H1 (cell line): ENCODE measurements at regions not wholly inside any gene's neighbourhood (a gene's known extent, or its start where the extent isn't known, plus 50 kb on each side); places are given as distances from the start of the nearest gene placed in this dataset.

Source experiments
- CTCF ChIA-PET: fragments of 300-600 bp; sonication (Branson Sonifier 250); formaldehyde crosslinking; loops from one replicate; lab custom pipeline; 2021; ENCODE audit not compliant: partially characterized antibody; lab: Charles Lee
- POLR2A ChIA-PET: fragments of 300-600 bp; sonication (Branson Sonifier 250); formaldehyde crosslinking; loops from one replicate; lab custom pipeline; 2021; ENCODE audit warnings: inconsistent platforms; ENCODE audit not compliant: partially characterized antibody; lab: Charles Lee
- DNase-seq, 2 experiments: peaks; one replicate each; pipeline versions ENCODE4 v3.0.0 to v3.0.0-alpha.2; 2010 to 2022; ENCODE audit warnings: low spot score in 2 of 2, low read depth in 1 of 2, mixed read lengths in 1 of 2
- FAIRE-seq: peaks from 2 replicates; lab custom pipeline; 2011; peaks lifted over from hg19 to GRCh38; lab: Jason Lieb, UNC
- H2AFZ ChIP-seq: 2 replicates; pipeline ENCODE4 v1.8.1; 2012; ENCODE audit warnings: low read length, inconsistent platforms
- H2AK5ac ChIP-seq: 2 replicates; pipeline ENCODE4 v1.6.1; 2013; ENCODE audit warnings: low read depth, low read length
- H2BK120ac ChIP-seq: replicated peaks from 2 replicates; pipeline ENCODE3; 2013; ENCODE audit warnings: low read depth, low read length, inconsistent platforms
- H2BK12ac ChIP-seq: 2 replicates; pipeline ENCODE4 v1.6.1; 2013; ENCODE audit warnings: low read depth, low read length
- H2BK15ac ChIP-seq: 2 replicates; pipeline ENCODE4 v1.6.1; 2013; ENCODE audit warnings: low read length
- H2BK20ac ChIP-seq: 2 replicates; pipeline ENCODE4 v1.6.1; 2013; ENCODE audit warnings: low read length
- H2BK5ac ChIP-seq: 2 replicates; pipeline ENCODE4 v1.6.1; 2013; ENCODE audit warnings: low read depth, low read length
- H3K14ac ChIP-seq: 2 replicates; pipeline ENCODE4 v1.6.1; 2013; ENCODE audit warnings: inconsistent platforms; ENCODE audit not compliant: insufficient read length
- H3K18ac ChIP-seq: 2 replicates; pipeline ENCODE4 v1.6.1; 2013; ENCODE audit warnings: low read length; ENCODE audit errors: extremely low read depth
- H3K23ac ChIP-seq: 2 replicates; pipeline ENCODE4 v1.6.1; 2013; ENCODE audit warnings: inconsistent platforms; ENCODE audit not compliant: insufficient read length
- H3K23me2 ChIP-seq: 2 replicates; pipeline ENCODE4 v1.6.1; 2013; ENCODE audit warnings: low read depth, low read length
- H3K27ac ChIP-seq: 2 replicates; pipeline ENCODE4 v1.6.1; 2011; ENCODE audit warnings: low read depth, low read length, inconsistent platforms
- H3K27me3 ChIP-seq, 4 experiments: replicated peaks in 1 of 4; 1 replicate in 1 of 4; 2 replicates in 3 of 4; pipeline versions ENCODE4 v1.6.1 to v1.8.1; 2011 to 2013; ENCODE audit warnings: low read length in 3 of 4, mild to moderate bottlenecking in 3 of 4, inconsistent platforms in 2 of 4, mixed read lengths in 2 of 4, moderate library complexity in 1 of 4; ENCODE audit not compliant: control insufficient read depth in 3 of 4, insufficient read depth in 3 of 4; ENCODE audit errors: extremely low read depth in 1 of 4
- H3K36me3 ChIP-seq, 4 experiments: 2 replicates each; pipeline versions ENCODE4 v1.6.1 to v1.8.1; 2011 to 2013; ENCODE audit warnings: mild to moderate bottlenecking in 4 of 4, low read length in 3 of 4, moderate library complexity in 2 of 4, control low read depth in 1 of 4, inconsistent platforms in 1 of 4; ENCODE audit not compliant: insufficient read depth in 4 of 4, control insufficient read depth in 2 of 4
- H3K4ac ChIP-seq: replicated peaks from 2 replicates; pipeline ENCODE3; 2013; ENCODE audit warnings: low read length, low read depth, mixed read lengths, inconsistent platforms; ENCODE audit not compliant: insufficient read length
- H3K4me1 ChIP-seq, 4 experiments: replicated peaks in 1 of 4; 1 replicate in 1 of 4; 2 replicates in 3 of 4; pipeline versions ENCODE4 v1.6.1 to v1.8.1; 2011 to 2013; ENCODE audit warnings: low read length in 3 of 4, inconsistent platforms in 2 of 4, mixed read lengths in 1 of 4; ENCODE audit not compliant: insufficient read depth in 4 of 4, control insufficient read depth in 3 of 4
- H3K4me2 ChIP-seq, 2 experiments: 2 replicates each; pipeline versions ENCODE4 v1.6.1 to v1.8.1; 2011 to 2013; ENCODE audit warnings: low read depth in 2 of 2, low read length in 2 of 2, control low read depth in 1 of 2, inconsistent platforms in 1 of 2, mild to moderate bottlenecking in 1 of 2; ENCODE audit not compliant: insufficient read depth in 1 of 2
- H3K4me3 ChIP-seq, 4 experiments: fragments of 200-600, 300-600 bp in 1 of 4; sonication (generic), shearing (Covaris generic), sonication (Bioruptor Twin) in 1 of 4; 2 replicates each; pipeline versions ENCODE4 v1.5.1 to v1.8.1; 2011 to 2016; ENCODE audit warnings: low read length in 4 of 4, low read depth in 3 of 4, control low read depth in 2 of 4, inconsistent platforms in 2 of 4, mild to moderate bottlenecking in 2 of 4, mixed read lengths in 1 of 4, moderate library complexity in 1 of 4; ENCODE audit not compliant: insufficient read depth in 2 of 4; ENCODE audit errors: extremely low read depth in 1 of 4
- H3K56ac ChIP-seq: replicated peaks from 2 replicates; pipeline ENCODE3; 2013; ENCODE audit warnings: low read depth, mild to moderate bottlenecking, mixed read lengths, low read length, inconsistent platforms; ENCODE audit not compliant: insufficient read length
- H3K79me1 ChIP-seq: 2 replicates; pipeline ENCODE4 v1.6.1; 2013; ENCODE audit warnings: low read depth, low read length, control low read depth
- H3K79me2 ChIP-seq, 2 experiments: 2 replicates each; pipeline versions ENCODE4 v1.6.1 to v1.8.1; 2012 to 2013; ENCODE audit warnings: low read length in 2 of 2, mild to moderate bottlenecking in 2 of 2, inconsistent platforms in 1 of 2; ENCODE audit not compliant: insufficient read depth in 2 of 2, control insufficient read depth in 1 of 2
- H3K9ac ChIP-seq, 4 experiments: replicated peaks in 1 of 4; 1 replicate in 1 of 4; 2 replicates in 3 of 4; pipeline versions ENCODE4 v1.6.1 to v1.8.1; 2011 to 2013; ENCODE audit warnings: low read depth in 3 of 4, low read length in 3 of 4, control low read depth in 2 of 4, mild to moderate bottlenecking in 2 of 4, moderate library complexity in 2 of 4, inconsistent platforms in 1 of 4; ENCODE audit errors: extremely low read depth in 1 of 4
- H3K9me3 ChIP-seq, 2 experiments: 2 replicates each; pipeline versions ENCODE4 v1.6.1 to v1.8.1; 2012 to 2013; ENCODE audit warnings: mild to moderate bottlenecking in 2 of 2, moderate library complexity in 2 of 2, control low read depth in 1 of 2, inconsistent platforms in 1 of 2, low read depth in 1 of 2, low read length in 1 of 2, mixed read lengths in 1 of 2; ENCODE audit not compliant: insufficient read depth in 2 of 2
- H4K20me1 ChIP-seq, 2 experiments: replicated peaks in 1 of 2; 2 replicates each; pipeline versions ENCODE3 to v1.8.1; 2011 to 2013; ENCODE audit warnings: inconsistent platforms in 2 of 2, low read length in 2 of 2, mild to moderate bottlenecking in 1 of 2; ENCODE audit not compliant: insufficient read depth in 2 of 2, control insufficient read depth in 1 of 2
- H4K5ac ChIP-seq: 2 replicates; pipeline ENCODE4 v1.6.1; 2013; ENCODE audit warnings: low read length, low read depth, mixed read lengths, inconsistent platforms; ENCODE audit not compliant: insufficient read length
- H4K8ac ChIP-seq: 2 replicates; pipeline ENCODE4 v1.8.0; 2013; ENCODE audit warnings: mild to moderate bottlenecking, moderate library complexity, low read length, inconsistent platforms; ENCODE audit not compliant: insufficient read depth; ENCODE audit errors: extremely low read depth
- H4K91ac ChIP-seq: replicated peaks from 2 replicates; pipeline ENCODE3; 2013; ENCODE audit warnings: low read length, mixed read lengths, inconsistent platforms; ENCODE audit not compliant: insufficient read length
- BACH1 ChIP-seq: IDR thresholded peaks from 2 replicates; pipeline ENCODE4 v1.6.1; 2012; ENCODE audit warnings: low read length, improper control_type of control experiment
- CHD1 ChIP-seq: IDR thresholded peaks from 2 replicates; pipeline ENCODE4 v1.6.1; 2012; ENCODE audit warnings: low read depth, low read length, improper control_type of control experiment
- CTBP2 ChIP-seq: IDR thresholded peaks from 2 replicates; pipeline ENCODE4 v1.7.0; 2011; ENCODE audit warnings: borderline replicate concordance, mild to moderate bottlenecking, moderate library complexity, mixed read lengths, low read length; ENCODE audit not compliant: insufficient read depth, insufficient read length
- JUN ChIP-seq: IDR thresholded peaks from 2 replicates; pipeline ENCODE4 v1.6.1; 2011; ENCODE audit warnings: low read depth, mild to moderate bottlenecking, improper control_type of control experiment, low read length
- JUND ChIP-seq: IDR thresholded peaks from 2 replicates; pipeline ENCODE4 v1.6.1; 2011; ENCODE audit warnings: mild to moderate bottlenecking, improper control_type of control experiment, low read length
- KDM1A ChIP-seq: fragments of 200-600, 300-600 bp; sonication (generic); IDR thresholded peaks from 2 replicates; pipeline ENCODE4 v1.7.1; 2016; ENCODE audit warnings: mild to moderate bottlenecking, low read length, borderline replicate concordance
- KDM4A ChIP-seq: IDR thresholded peaks from one replicate; pipeline ENCODE4 v1.7.1; 2012; ENCODE audit warnings: low read depth, mild to moderate bottlenecking, moderate library complexity, low read length, inconsistent platforms; ENCODE audit not compliant: severe bottlenecking
- MAFK ChIP-seq: IDR thresholded peaks from 2 replicates; pipeline ENCODE4 v1.6.1; 2012; ENCODE audit warnings: low read depth, mild to moderate bottlenecking, improper control_type of control experiment, low read length
- PHF8 ChIP-seq: fragments of 200-600 bp; sonication (generic); conservative IDR thresholded peaks from 2 replicates; pipeline ENCODE4 v1.7.1; 2012; ENCODE audit warnings: low read depth, mild to moderate bottlenecking, inconsistent platforms, low read length, moderate library complexity
- POU5F1 ChIP-seq: IDR thresholded peaks from 2 replicates; pipeline ENCODE4 v1.6.1; 2011; ENCODE audit warnings: low read depth, mild to moderate bottlenecking, low read length, moderate library complexity
- RBBP5 ChIP-seq: IDR thresholded peaks from 2 replicates; pipeline ENCODE4 v1.7.1; 2012; ENCODE audit warnings: low read depth, mild to moderate bottlenecking, inconsistent platforms, low read length, moderate library complexity, borderline replicate concordance
- SAP30 ChIP-seq: fragments of 300-600 bp; sonication (generic); IDR thresholded peaks from 2 replicates; pipeline ENCODE4 v1.7.1; 2012; ENCODE audit warnings: low read length, moderate library complexity, mild to moderate bottlenecking, inconsistent platforms; ENCODE audit not compliant: insufficient read depth, insufficient replicate concordance
- SP2 ChIP-seq: IDR thresholded peaks from 2 replicates; pipeline ENCODE4 v1.6.1; 2012; ENCODE audit warnings: mild to moderate bottlenecking, low read length, inconsistent platforms
- TAF1 ChIP-seq: IDR thresholded peaks from 2 replicates; pipeline ENCODE4 v1.6.1; 2011; ENCODE audit warnings: mild to moderate bottlenecking, low read depth, low read length
- TAF7 ChIP-seq: optimal IDR thresholded peaks from 2 replicates; pipeline ENCODE3; 2011; ENCODE audit warnings: low read depth, mild to moderate bottlenecking, inconsistent platforms, low read length, moderate library complexity, borderline replicate concordance
- TBP ChIP-seq: IDR thresholded peaks from 2 replicates; pipeline ENCODE4 v1.6.1; 2011; ENCODE audit warnings: low read depth, low read length, improper control_type of control experiment
- WGBS, 2 experiments: shearing (Covaris generic) in 1 of 2; methylation state at CpG; one replicate each; pipeline versions ENCODE4 v1.1.6 to v1.1.7; 2013 to 2015; ENCODE audit warnings: low lambda C conversion rate in 2 of 2, mixed read lengths in 2 of 2, inconsistent platforms in 1 of 2, low coverage in 1 of 2, missing lambda C conversion rate in 1 of 2; ENCODE audit not compliant: insufficient replicate concordance in 2 of 2, insufficient coverage in 1 of 2, insufficient read length in 1 of 2; ENCODE audit errors: extremely low coverage in 1 of 2, missing lambda C conversion rate in 1 of 2; 5-methylcytosine and 5-hydroxymethylcytosine counted together

DNA sequence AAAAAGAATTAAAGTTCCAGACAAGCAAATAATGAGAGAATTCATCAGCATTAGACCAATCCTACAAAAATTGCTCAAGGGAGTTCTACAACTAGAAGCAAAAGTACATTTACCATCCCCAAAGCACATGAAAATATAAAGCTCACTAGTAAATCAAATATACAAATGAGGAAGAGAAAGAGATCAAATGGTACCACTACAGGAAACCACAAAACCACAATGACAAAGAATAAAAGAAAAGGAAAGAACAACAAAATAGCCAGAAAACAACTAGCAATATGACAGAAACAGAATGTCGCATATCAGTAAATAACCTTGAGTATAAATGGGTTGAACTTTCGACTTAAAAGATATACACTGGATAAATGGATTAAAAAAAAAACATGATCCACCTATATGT lies 739.0 kb downstream of the DTWD2 start:
- Histone ChIP-seq H4K8ac (no peak overlapping the region), H3K4me3 (no peak overlapping the region), H3K4me1 (no peaks in the 10 kb centered on the region), H3K56ac (no peak overlapping the region), H3K18ac (no peak overlapping the region), H3K14ac (no peak overlapping the region), H3K23me2 (no peaks in the 10 kb centered on the region; the same call in 1 of the 2 replicates), H2BK15ac (no peak overlapping the region), H4K20me1 (no peaks in the 10 kb centered on the region), H3K9ac (no peak overlapping the region), H2AFZ (no peak overlapping the region), H2BK20ac (no peak overlapping the region), H4K5ac (no peak overlapping the region), H3K27ac (no peak overlapping the region), H3K36me3 (no peaks in the 10 kb centered on the region), H3K79me1 (no peaks in the 10 kb centered on the region), H2BK120ac (no peak overlapping the region), H3K23ac (no peak overlapping the region), H2AK5ac (no peak overlapping the region), H3K4me2 (no peak overlapping the region), H3K79me2 (no peaks in the 10 kb centered on the region), H3K9me3 (no peaks in the 10 kb centered on the region), H2BK5ac (no peak overlapping the region), H3K27me3 (no peaks in the 10 kb centered on the region), H4K91ac (no peak overlapping the region), H2BK12ac (no peak overlapping the region), H3K4ac (no peak overlapping the region)
- FAIRE-seq: no peak
- CTCF ChIA-PET: no interaction called here
- no peak for DNase-seq
- POLR2A ChIA-PET: no interaction called here
- 97% methylated on average over 2 of the region's 2 CpGs; no CpG with 5 or more reads in 1 of the 2 experiments for WGBS, 2 experiments
- TF ChIP-seq CTBP2 (no peak), KDM4A (no peak), SP2 (no peak), TAF1 (no peak), BACH1 (no peak), JUND (no peak), PHF8 (no peak), MAFK (no peak), KDM1A (no peak), TBP (no peak), SAP30 (no peak), CHD1 (no peak), RBBP5 (no peak), JUN (no peak), TAF7 (no peak), POU5F1 (no peak)
